ENCODE measurements at regions not wholly inside any gene's neighbourhood (a gene's known extent, or its start where the extent isn't known, plus 50 kb on each side); places are given as distances from the start of the nearest gene placed in this dataset.

- H3K27me3 ChIP-seq, result no peaks in the 10 kb centered on the region
- no peak for TF ChIP-seq POLR2A (IDR thresholded peaks at IDR 0.05)
- TF ChIP-seq CTCF (IDR thresholded peaks at IDR 0.05), result no peak
- H3K4me3 ChIP-seq, result no peak overlapping the region
- no peak overlapping the region for H3K27ac ChIP-seq
- no peaks in the 10 kb centered on the region for H3K9me3 ChIP-seq
- no peak for DNase-seq
- no peaks in the 10 kb centered on the region for H3K4me1 ChIP-seq
- H3K36me3 ChIP-seq, result no peaks in the 10 kb centered on the region
Measured at GRCh38 chr5:130528474-130528873, 624.2 kb downstream of the CHSY3 start.

GRCh38 chr5:130526708-130527107, 622.4 kb downstream of the CHSY3 start:
- Histone ChIP-seq H3K27ac (no peak overlapping the region), H3K36me3 (no peaks in the 10 kb centered on the region), H3K4me1 (no peaks in the 10 kb centered on the region), H3K4me3 (no peak overlapping the region), H3K9me3 (no peaks in the 10 kb centered on the region), H3K27me3 (no peaks in the 10 kb centered on the region)
- no peak for DNase-seq
- TF ChIP-seq POLR2A (IDR thresholded peaks at IDR 0.05) (no peak), CTCF (IDR thresholded peaks at IDR 0.05) (no peak)

- Histone ChIP-seq H3K4me3 (no peak overlapping the region), H3K27ac (no peak overlapping the region), H3K27me3 (no peaks in the 10 kb centered on the region), H3K9me3 (no peaks in the 10 kb centered on the region), H3K4me1 (no peaks in the 10 kb centered on the region), H3K36me3 (no peaks in the 10 kb centered on the region)
- DNase-seq, result no peak
- TF ChIP-seq POLR2A (IDR thresholded peaks at IDR 0.05) (no peak), CTCF (IDR thresholded peaks at IDR 0.05) (no peak)
Measured at GRCh38 chr5:130520211-130520610, 615.9 kb downstream of the CHSY3 start.

GRCh38 chr5:130514984-130515690, 610.9 kb downstream of the CHSY3 start:
- Histone ChIP-seq H3K36me3 (no peaks in the 10 kb centered on the region), H3K27me3 (no peaks in the 10 kb centered on the region), H3K9me3 (no peaks in the 10 kb centered on the region), H3K27ac (no peak overlapping the region), H3K4me1 (no peaks in the 10 kb centered on the region), H3K4me3 (no peak overlapping the region)
- TF ChIP-seq POLR2A (IDR thresholded peaks at IDR 0.05), result no peak
- TF ChIP-seq CTCF (IDR thresholded peaks at IDR 0.05), result no peak
- DNase-seq, result no peak

GRCh38 chr5:130502702-130503101, 598.4 kb downstream of the CHSY3 start:
- Histone ChIP-seq H3K4me1 (no peaks in the 10 kb centered on the region), H3K4me3 (no peak overlapping the region), H3K27ac (no peak overlapping the region), H3K27me3 (no peaks in the 10 kb centered on the region), H3K9me3 (no peaks in the 10 kb centered on the region), H3K36me3 (no peaks in the 10 kb centered on the region)
- no peak for DNase-seq
- TF ChIP-seq POLR2A (IDR thresholded peaks at IDR 0.05), result no peak
- no peak for TF ChIP-seq CTCF (IDR thresholded peaks at IDR 0.05)
